ENCODE measurements at regions not wholly inside any gene's neighbourhood (a gene's known extent, or its start where the extent isn't known, plus 50 kb on each side); places are given as distances from the start of the nearest gene placed in this dataset.

DNA sequence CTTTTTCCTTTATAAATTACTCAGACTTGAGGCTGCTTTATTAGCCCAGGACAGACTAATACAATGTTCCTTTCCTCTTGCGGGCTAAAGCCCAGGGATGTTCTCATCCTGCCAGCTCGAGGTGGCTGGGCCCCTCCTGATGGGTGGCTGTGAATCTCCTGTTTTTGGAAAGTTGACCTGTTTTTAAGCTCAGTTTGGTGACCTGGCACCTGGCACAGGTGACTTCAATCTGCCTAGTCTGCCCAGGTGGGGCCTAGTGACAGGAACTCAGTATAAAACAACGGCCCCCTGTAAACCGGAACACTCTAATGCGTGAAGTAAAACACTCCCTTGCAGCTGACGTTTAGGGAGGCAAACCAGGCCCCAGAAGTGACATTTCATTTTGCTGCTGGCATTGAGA, 92.7 kb upstream of the SNTG2 start:
- TF ChIP-seq ELF1 (IDR thresholded peaks at IDR 0.05): no peak
- TF ChIP-seq, protein P1, sequence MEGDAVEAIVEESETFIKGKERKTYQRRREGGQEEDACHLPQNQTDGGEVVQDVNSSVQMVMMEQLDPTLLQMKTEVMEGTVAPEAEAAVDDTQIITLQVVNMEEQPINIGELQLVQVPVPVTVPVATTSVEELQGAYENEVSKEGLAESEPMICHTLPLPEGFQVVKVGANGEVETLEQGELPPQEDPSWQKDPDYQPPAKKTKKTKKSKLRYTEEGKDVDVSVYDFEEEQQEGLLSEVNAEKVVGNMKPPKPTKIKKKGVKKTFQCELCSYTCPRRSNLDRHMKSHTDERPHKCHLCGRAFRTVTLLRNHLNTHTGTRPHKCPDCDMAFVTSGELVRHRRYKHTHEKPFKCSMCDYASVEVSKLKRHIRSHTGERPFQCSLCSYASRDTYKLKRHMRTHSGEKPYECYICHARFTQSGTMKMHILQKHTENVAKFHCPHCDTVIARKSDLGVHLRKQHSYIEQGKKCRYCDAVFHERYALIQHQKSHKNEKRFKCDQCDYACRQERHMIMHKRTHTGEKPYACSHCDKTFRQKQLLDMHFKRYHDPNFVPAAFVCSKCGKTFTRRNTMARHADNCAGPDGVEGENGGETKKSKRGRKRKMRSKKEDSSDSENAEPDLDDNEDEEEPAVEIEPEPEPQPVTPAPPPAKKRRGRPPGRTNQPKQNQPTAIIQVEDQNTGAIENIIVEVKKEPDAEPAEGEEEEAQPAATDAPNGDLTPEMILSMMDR (IDR thresholded peaks at IDR 0.05): no peak
- TF ChIP-seq YY1 (IDR thresholded peaks at IDR 0.05; ENCODE audit: low read depth): no peak
- no peak for TF ChIP-seq GABPA (IDR thresholded peaks at IDR 0.05; ENCODE audit: low read depth)
- no peak for TF ChIP-seq RAD21 (IDR thresholded peaks at IDR 0.05; ENCODE audit: low read length)
- no peak for TF ChIP-seq EZH2phosphoT487 (IDR thresholded peaks at IDR 0.05; ENCODE audit: borderline replicate concordance, low read depth)
- no peak for TF ChIP-seq SIN3A (IDR thresholded peaks at IDR 0.05; ENCODE audit: borderline replicate concordance, low read depth, low read length)
